Epithelial cell of esophagus (primary cell): ENCODE measurements at regions not wholly inside any gene's neighbourhood (a gene's known extent, or its start where the extent isn't known, plus 50 kb on each side); places are given as distances from the start of the nearest gene placed in this dataset.

Experiments used
- DNase-seq: peaks from one replicate; pipeline ENCODE4 v3.0.0; 2010; ENCODE audit warnings: low read depth
- H3K4me3 ChIP-seq: 2 replicates; pipeline ENCODE4 v1.5.1; 2011; ENCODE audit warnings: mild to moderate bottlenecking, low read length, control low read depth
- TF ChIP-seq, protein P1 (sequence below): IDR thresholded peaks from 2 replicates; pipeline ENCODE4 v1.5.1; 2011; ENCODE audit warnings: low read depth, mild to moderate bottlenecking, low read length, control low read depth, inconsistent platforms; ENCODE audit not compliant: insufficient read depth; ENCODE audit errors: missing control alignments

DNA sequence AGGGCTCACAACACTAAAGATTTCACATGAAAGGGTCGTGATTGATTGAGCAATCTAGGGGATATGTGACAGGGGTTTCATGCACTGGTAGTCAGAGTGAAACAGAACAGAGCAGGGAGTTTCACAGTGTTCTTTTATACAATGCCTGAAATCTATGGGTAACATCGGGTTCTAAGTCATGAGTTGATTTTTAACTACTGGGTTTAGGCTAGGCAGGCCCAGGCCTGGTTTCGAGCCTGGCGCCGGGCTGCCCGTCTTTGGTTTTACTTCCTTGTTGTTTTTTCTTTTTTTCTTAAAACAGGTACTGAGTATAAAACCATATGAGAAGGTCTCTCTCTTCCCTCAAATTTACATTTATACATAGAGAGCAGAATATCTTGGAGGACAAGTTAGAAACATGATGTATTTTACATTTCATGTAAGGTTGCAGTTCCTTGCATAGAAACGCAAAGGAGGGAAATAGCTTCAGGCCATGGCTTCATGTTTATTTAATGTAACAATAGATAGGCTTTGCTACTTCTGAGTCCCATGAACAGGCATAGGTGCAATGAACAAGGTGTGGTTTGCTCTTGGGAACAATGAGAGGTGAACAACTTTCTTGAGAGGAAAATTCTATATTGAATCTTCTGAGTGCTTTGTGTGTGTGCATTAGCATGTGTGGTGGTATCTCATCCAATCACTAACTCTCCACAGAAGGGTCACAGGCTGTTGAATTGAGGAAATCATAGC lies 128.9 kb upstream of the RXFP2 start:
- DNase-seq, result peak; percentile 5
- TF ChIP-seq, protein P1, sequence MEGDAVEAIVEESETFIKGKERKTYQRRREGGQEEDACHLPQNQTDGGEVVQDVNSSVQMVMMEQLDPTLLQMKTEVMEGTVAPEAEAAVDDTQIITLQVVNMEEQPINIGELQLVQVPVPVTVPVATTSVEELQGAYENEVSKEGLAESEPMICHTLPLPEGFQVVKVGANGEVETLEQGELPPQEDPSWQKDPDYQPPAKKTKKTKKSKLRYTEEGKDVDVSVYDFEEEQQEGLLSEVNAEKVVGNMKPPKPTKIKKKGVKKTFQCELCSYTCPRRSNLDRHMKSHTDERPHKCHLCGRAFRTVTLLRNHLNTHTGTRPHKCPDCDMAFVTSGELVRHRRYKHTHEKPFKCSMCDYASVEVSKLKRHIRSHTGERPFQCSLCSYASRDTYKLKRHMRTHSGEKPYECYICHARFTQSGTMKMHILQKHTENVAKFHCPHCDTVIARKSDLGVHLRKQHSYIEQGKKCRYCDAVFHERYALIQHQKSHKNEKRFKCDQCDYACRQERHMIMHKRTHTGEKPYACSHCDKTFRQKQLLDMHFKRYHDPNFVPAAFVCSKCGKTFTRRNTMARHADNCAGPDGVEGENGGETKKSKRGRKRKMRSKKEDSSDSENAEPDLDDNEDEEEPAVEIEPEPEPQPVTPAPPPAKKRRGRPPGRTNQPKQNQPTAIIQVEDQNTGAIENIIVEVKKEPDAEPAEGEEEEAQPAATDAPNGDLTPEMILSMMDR, result no peak
- H3K4me3 ChIP-seq, result no peak overlapping the region

DNA sequence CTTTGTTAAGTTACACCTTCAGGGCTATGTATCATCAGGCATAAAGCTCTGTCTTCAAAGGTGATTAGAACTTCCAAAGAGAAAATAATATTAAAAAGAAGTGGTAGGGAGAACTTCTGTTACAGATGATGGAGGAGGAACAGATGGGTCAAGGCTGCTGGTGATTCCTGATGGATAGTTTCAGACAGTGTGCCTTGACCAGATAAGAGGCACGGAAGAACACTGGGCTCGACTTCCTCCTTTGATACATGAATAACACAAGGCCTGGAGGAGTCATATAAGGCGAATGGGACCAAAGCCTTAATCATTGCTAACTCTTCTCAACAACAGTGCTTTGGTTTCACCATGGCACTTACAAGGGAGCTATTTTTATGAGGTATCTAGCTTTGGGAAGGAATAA lies 128.1 kb upstream of the RXFP2 start:
- TF ChIP-seq, protein P1, result no peak
- DNase-seq, result no peak
- H3K4me3 ChIP-seq, result no peak overlapping the region

DNA sequence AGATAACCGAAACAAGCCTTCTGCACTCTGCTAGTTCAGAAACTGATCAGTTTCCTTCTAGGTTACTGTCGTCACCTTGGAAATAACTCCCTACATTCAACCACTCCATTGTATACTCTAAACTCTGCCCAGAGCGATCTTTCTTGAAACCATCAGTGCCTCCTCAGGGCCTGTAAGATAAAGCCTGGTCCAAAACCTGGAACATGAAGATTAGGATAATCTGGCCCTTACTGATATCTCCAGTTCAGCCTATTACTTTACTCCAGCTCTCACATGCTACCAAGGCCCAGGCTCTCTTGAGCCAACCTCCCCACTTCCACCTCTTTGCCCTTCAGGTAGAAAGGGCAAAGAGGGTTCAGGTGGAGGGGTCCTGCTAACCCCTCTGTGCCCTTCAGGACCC lies 125.3 kb upstream of the RXFP2 start:
- TF ChIP-seq, protein P1, result no peak
- H3K4me3 ChIP-seq, result no peak overlapping the region
- DNase-seq, result no peak

GRCh38 chr13:31614704-31615103 lies 124.6 kb upstream of the RXFP2 start:
- no peak overlapping the region for H3K4me3 ChIP-seq
- TF ChIP-seq, protein P1, result no peak
- no peak for DNase-seq

DNA sequence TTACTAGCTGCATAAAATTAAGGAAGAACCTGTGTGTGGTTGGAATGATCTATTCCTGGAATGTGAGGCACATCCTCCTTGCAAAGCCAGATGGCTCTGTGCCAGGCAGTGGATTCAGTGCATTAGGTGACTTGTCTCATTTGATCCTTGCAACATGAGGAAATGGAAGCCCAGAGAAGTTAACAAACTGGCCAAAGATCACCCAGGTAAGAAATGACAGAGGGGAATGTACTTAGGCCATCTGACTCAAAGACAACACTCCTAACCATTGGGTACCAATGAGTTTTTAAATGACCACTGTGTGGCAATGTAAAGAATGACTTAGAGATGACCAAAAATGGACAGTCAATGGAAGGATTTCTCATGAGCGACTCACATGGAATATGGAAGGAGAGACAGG lies 114.2 kb upstream of the RXFP2 start:
- TF ChIP-seq, protein P1, result no peak
- no peak overlapping the region for H3K4me3 ChIP-seq
- peak; percentile 50 for DNase-seq

GRCh38 chr13:31627097-31627845 lies 112.1 kb upstream of the RXFP2 start:
- TF ChIP-seq, protein P1, result no peak

More at GRCh38 chr13:31627097-31627845, 112.1 kb upstream of the RXFP2 start:
- DNase-seq, result no peak
- H3K4me3 ChIP-seq, result no peak overlapping the region
